HG03108 (cell line): ENCODE measurements at regions not wholly inside any gene's neighbourhood (a gene's known extent, or its start where the extent isn't known, plus 50 kb on each side); places are given as distances from the start of the nearest gene placed in this dataset.
"Not testable (repeated sequence)": the region's sequence is repeated elsewhere in the genome, so short reads cannot be mapped to it uniquely, and the experiment has no call there.

Experiments
- ATAC-seq: cut with Tn5 transposase; IDR thresholded peaks from one replicate; pipeline ENCODE4 v1.9.1; 2021; ENCODE audit warnings: moderate library complexity; ENCODE audit not compliant: unreplicated experiment

- ATAC-seq = no peak
Measured at GRCh38 chr6:121856296-121856695, 420.9 kb downstream of the GJA1 start.

GRCh38 chr6:121857551-121857950 lies 422.1 kb downstream of the GJA1 start:
- no peak for ATAC-seq

- ATAC-seq = no peak
Measured at GRCh38 chr6:121858310-121858709, 422.9 kb downstream of the GJA1 start.

GRCh38 chr6:121858986-121859385 lies 423.5 kb downstream of the GJA1 start:
- ATAC-seq = no peak

- no peak for ATAC-seq
Measured at GRCh38 chr6:121865811-121866210, 430.4 kb downstream of the GJA1 start.

GRCh38 chr6:121867095-121867494 lies 431.6 kb downstream of the GJA1 start:
- no peak for ATAC-seq

- no peak for ATAC-seq
Measured at GRCh38 chr6:121868206-121868605, 432.8 kb downstream of the GJA1 start.

- ATAC-seq = no peak
Measured at GRCh38 chr6:121873595-121873994, 438.1 kb downstream of the GJA1 start.

- ATAC-seq = no peak
Measured at GRCh38 chr6:121876721-121877120, 441.3 kb downstream of the GJA1 start.

- no peak for ATAC-seq
Measured at GRCh38 chr6:121879149-121879548, 443.7 kb downstream of the GJA1 start.

GRCh38 chr6:121880831-121881230 lies 445.4 kb downstream of the GJA1 start:
- no peak for ATAC-seq

- no peak for ATAC-seq
Measured at GRCh38 chr6:121881974-121882667, 446.7 kb downstream of the GJA1 start.

GRCh38 chr6:121884091-121884490 lies 448.6 kb downstream of the GJA1 start:
- ATAC-seq = no peak

GRCh38 chr6:121884620-121885019 lies 449.2 kb downstream of the GJA1 start:
- ATAC-seq = no peak

GRCh38 chr6:121885399-121886152 lies 450.1 kb downstream of the GJA1 start:
- no peak for ATAC-seq

- no peak for ATAC-seq
Measured at GRCh38 chr6:121886223-121886830, 450.9 kb downstream of the GJA1 start.

- no peak for ATAC-seq
Measured at GRCh38 chr6:121887724-121888123, 452.3 kb downstream of the GJA1 start.

- ATAC-seq = no peak
Measured at GRCh38 chr6:121890307-121890910, 455.0 kb downstream of the GJA1 start.

- ATAC-seq = not testable (repeated sequence)
Measured at GRCh38 chr6:121895731-121896130, 460.3 kb downstream of the GJA1 start.

GRCh38 chr6:121896363-121896762 lies 460.9 kb downstream of the GJA1 start:
- no peak for ATAC-seq

- ATAC-seq = no peak
Measured at GRCh38 chr6:121896771-121897170, 461.3 kb downstream of the GJA1 start.

GRCh38 chr6:121897337-121897760 lies 461.9 kb downstream of the GJA1 start:
- ATAC-seq = no peak
